ENCODE measurements at regions not wholly inside any gene's neighbourhood (a gene's known extent, or its start where the extent isn't known, plus 50 kb on each side); places are given as distances from the start of the nearest gene placed in this dataset.
"Not testable (repeated sequence)": the region's sequence is repeated elsewhere in the genome, so short reads cannot be mapped to it uniquely, and the experiment has no call there.

GRCh38 chr1:188096521-188096920 is 1267.8 kb downstream of the PLA2G4A start:
- no peak for DNase-seq

GRCh38 chr1:188117436-188117835 is 1288.7 kb downstream of the PLA2G4A start:
- no peak for DNase-seq

GRCh38 chr1:188122646-188123045 is 1293.9 kb downstream of the PLA2G4A start:
- no peak for DNase-seq

GRCh38 chr1:188127507-188127906 is 1298.8 kb downstream of the PLA2G4A start:
- DNase-seq, result no peak

GRCh38 chr1:188128761-188129160 is 1300.0 kb downstream of the PLA2G4A start:
- DNase-seq, result no peak

GRCh38 chr1:188129856-188130838 is 1301.4 kb downstream of the PLA2G4A start:
- DNase-seq, result no peak

GRCh38 chr1:188137221-188137620 is 1308.5 kb downstream of the PLA2G4A start:
- DNase-seq, result no peak

GRCh38 chr1:188140958-188141357 is 1312.2 kb downstream of the PLA2G4A start:
- DNase-seq, result no peak

GRCh38 chr1:188154196-188154595 is 1325.4 kb downstream of the PLA2G4A start:
- no peak for DNase-seq

- no peak for DNase-seq
Observed at GRCh38 chr1:188154761-188155160, 1326.0 kb downstream of the PLA2G4A start.

- no peak for DNase-seq
Observed at GRCh38 chr1:188155261-188155660, 1326.5 kb downstream of the PLA2G4A start.

- DNase-seq, result no peak
Observed at GRCh38 chr1:188164459-188164858, 1335.7 kb downstream of the PLA2G4A start.

- DNase-seq, result no peak
Observed at GRCh38 chr1:188166654-188167053, 1337.9 kb downstream of the PLA2G4A start.

GRCh38 chr1:188169971-188170370 is 1341.2 kb downstream of the PLA2G4A start:
- no peak for DNase-seq

- no peak for DNase-seq
Observed at GRCh38 chr1:188170411-188170810, 1341.7 kb downstream of the PLA2G4A start.

- DNase-seq, result no peak
Observed at GRCh38 chr1:188170935-188171334, 1342.2 kb downstream of the PLA2G4A start.

- DNase-seq, result not testable (repeated sequence)
Observed at GRCh38 chr1:188182063-188182462, 1353.3 kb downstream of the PLA2G4A start.

GRCh38 chr1:188188317-188188716 is 1359.6 kb downstream of the PLA2G4A start:
- no peak for DNase-seq

GRCh38 chr1:188194916-188195315 is 1366.2 kb downstream of the PLA2G4A start:
- no peak for DNase-seq

- no peak for DNase-seq
Observed at GRCh38 chr1:188218289-188218688, 1389.5 kb downstream of the PLA2G4A start.

GRCh38 chr1:188220051-188220450 is 1391.3 kb downstream of the PLA2G4A start:
- DNase-seq, result no peak

GRCh38 chr1:188224263-188224662 is 1395.5 kb downstream of the PLA2G4A start:
- DNase-seq, result no peak

GRCh38 chr1:188225975-188226374 is 1397.2 kb downstream of the PLA2G4A start:
- no peak for DNase-seq

- DNase-seq, result no peak
Observed at GRCh38 chr1:188228623-188229022, 1399.9 kb downstream of the PLA2G4A start.

Measured in DMS79 treated with DMSO at 0.1 percent for 48 hours (cell line).